Neural progenitor cell (in vitro differentiated cells): ENCODE measurements at regions not wholly inside any gene's neighbourhood (a gene's known extent, or its start where the extent isn't known, plus 50 kb on each side); places are given as distances from the start of the nearest gene placed in this dataset.

ENCODE experiments used
- DNase-seq: peaks from one replicate; pipeline ENCODE4 v3.0.0-alpha.2; 2016; ENCODE audit warnings: low spot score
- H2AFZ ChIP-seq: fragments of 200-600 bp; sonication (generic); replicated peaks from 2 replicates; pipeline ENCODE4 v1.6.1; 2016; ENCODE audit warnings: antibody characterized with exemption
- H3F3A ChIP-seq: fragments of 200-600 bp; sonication (generic); 2 replicates; pipeline ENCODE4 v1.6.1; 2016; ENCODE audit warnings: antibody characterized with exemption, low read depth
- H3K27ac ChIP-seq: fragments of 200-600 bp; sonication (generic); 2 replicates; pipeline ENCODE4 v1.5.1; 2016; ENCODE audit warnings: mild to moderate bottlenecking
- H3K27me3 ChIP-seq: fragments of 200-600 bp; sonication (generic); 2 replicates; pipeline ENCODE4 v1.6.1; 2016; ENCODE audit warnings: mild to moderate bottlenecking, moderate library complexity
- H3K36me3 ChIP-seq: fragments of 200-600 bp; sonication (generic); 2 replicates; pipeline ENCODE4 v1.5.1; 2016
- H3K4me1 ChIP-seq: fragments of 200-600 bp; sonication (generic); 2 replicates; pipeline ENCODE4 v1.6.1; 2016; ENCODE audit warnings: mixed run types
- H3K4me2 ChIP-seq: fragments of 200-600 bp; sonication (generic); 2 replicates; pipeline ENCODE4 v1.6.1; 2016
- H3K4me3 ChIP-seq: fragments of 200-600 bp; sonication (generic); 2 replicates; pipeline ENCODE4 v1.5.1; 2016
- H3K79me2 ChIP-seq: fragments of 200-600 bp; sonication (generic); 2 replicates; pipeline ENCODE4 v1.6.1; 2016; ENCODE audit warnings: low read depth
- H3K9ac ChIP-seq: fragments of 200-600 bp; sonication (generic); 2 replicates; pipeline ENCODE4 v1.6.1; 2016
- H3K9me3 ChIP-seq: fragments of 200-600 bp; sonication (generic); 2 replicates; pipeline ENCODE4 v1.5.1; 2016; ENCODE audit warnings: low read depth
- H4K20me1 ChIP-seq: fragments of 200-600 bp; sonication (generic); 2 replicates; pipeline ENCODE4 v1.6.1; 2016; ENCODE audit warnings: low read depth
- H3K27ac Mint-ChIP-seq: 3 replicates; pipeline ENCODE4 v1.8.0; 2021; ENCODE audit warnings: mixed read lengths
- H3K27me3 Mint-ChIP-seq: 2 replicates; pipeline ENCODE4 v1.8.0; 2022; ENCODE audit warnings: low read depth, mild to moderate bottlenecking, inconsistent platforms, moderate library complexity, mixed read lengths; ENCODE audit not compliant: insufficient read depth
- H3K36me3 Mint-ChIP-seq: 3 replicates; pipeline ENCODE4 v1.8.0; 2021; ENCODE audit warnings: mixed read lengths
- H3K4me1 Mint-ChIP-seq: 3 replicates; pipeline ENCODE4 v1.8.0; 2021; ENCODE audit warnings: mixed read lengths
- H3K4me3 Mint-ChIP-seq: 3 replicates; pipeline ENCODE4 v1.8.0; 2021; ENCODE audit warnings: mild to moderate bottlenecking, moderate library complexity, mixed read lengths
- H3K9me3 Mint-ChIP-seq: 3 replicates; pipeline ENCODE4 v1.8.0; 2020; ENCODE audit warnings: mixed read lengths
- EZH2 ChIP-seq: fragments of 200-600 bp; sonication (generic); IDR thresholded peaks from 2 replicates; pipeline ENCODE4 v1.6.1; 2017; ENCODE audit warnings: antibody characterized with exemption, mild to moderate bottlenecking, moderate library complexity
- EZH2phosphoT487 ChIP-seq: fragments of 200-600 bp; sonication (generic); IDR thresholded peaks from 2 replicates; pipeline ENCODE4 v1.6.1; 2017; ENCODE audit warnings: antibody characterized with exemption
- TF ChIP-seq, protein P1 (sequence below): fragments of 200-600 bp; sonication (generic); IDR thresholded peaks from 2 replicates; pipeline ENCODE4 v1.5.1; 2017; ENCODE audit warnings: antibody characterized with exemption, mild to moderate bottlenecking

DNA sequence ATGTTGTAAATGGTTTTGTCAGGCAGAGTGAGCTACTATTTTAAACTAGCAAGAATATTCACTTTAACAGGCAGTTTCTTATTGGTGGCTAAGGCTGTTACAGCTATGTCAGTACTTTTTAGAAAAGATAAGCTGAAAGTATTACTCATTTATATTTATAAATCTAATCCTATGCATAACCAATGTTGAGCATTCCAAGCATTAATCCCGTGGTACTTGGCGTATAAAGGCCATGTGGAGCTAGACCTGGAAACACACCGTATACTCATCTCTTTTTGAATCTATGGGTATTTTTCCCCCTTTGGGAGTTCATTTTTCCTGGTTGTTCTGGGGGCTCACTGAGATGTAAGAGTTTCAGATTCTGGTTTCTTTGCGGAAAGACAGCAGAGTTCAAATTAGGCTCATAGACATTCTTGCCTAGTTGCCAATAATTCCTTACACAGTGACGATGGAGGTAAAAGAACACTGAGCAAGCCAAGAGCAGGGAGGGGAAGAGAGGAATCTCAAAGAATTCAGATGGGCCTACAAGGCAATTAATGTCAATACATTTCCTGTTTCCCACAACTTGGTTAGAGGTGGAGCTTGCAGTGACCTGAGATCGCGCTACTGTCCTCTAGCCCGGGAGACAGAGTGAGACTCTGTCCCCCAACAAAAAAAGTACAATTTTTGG is 211.5 kb downstream of the SOX4 start:
- no peak overlapping the region for H3K4me3 ChIP-seq
- peaks cover 9% of the 10 kb centered on the region for H3K4me1 ChIP-seq
- Mint-ChIP-seq H3K27ac (no peak overlapping the region), H3K4me1 (peaks cover 35% of the 10 kb centered on the region), H3K36me3 (peaks cover 28% of the 10 kb centered on the region), H3K9me3 (no peaks in the 10 kb centered on the region), H3K4me3 (no peak overlapping the region), H3K27me3 (peaks cover 2% of the 10 kb centered on the region)
- no peak overlapping the region for H3K4me2 ChIP-seq
- peaks cover 55% of the 10 kb centered on the region for H3K79me2 ChIP-seq
- H3F3A ChIP-seq, result no peaks in the 10 kb centered on the region
- H3K27me3 ChIP-seq, result no peaks in the 10 kb centered on the region
- TF ChIP-seq, protein P1, sequence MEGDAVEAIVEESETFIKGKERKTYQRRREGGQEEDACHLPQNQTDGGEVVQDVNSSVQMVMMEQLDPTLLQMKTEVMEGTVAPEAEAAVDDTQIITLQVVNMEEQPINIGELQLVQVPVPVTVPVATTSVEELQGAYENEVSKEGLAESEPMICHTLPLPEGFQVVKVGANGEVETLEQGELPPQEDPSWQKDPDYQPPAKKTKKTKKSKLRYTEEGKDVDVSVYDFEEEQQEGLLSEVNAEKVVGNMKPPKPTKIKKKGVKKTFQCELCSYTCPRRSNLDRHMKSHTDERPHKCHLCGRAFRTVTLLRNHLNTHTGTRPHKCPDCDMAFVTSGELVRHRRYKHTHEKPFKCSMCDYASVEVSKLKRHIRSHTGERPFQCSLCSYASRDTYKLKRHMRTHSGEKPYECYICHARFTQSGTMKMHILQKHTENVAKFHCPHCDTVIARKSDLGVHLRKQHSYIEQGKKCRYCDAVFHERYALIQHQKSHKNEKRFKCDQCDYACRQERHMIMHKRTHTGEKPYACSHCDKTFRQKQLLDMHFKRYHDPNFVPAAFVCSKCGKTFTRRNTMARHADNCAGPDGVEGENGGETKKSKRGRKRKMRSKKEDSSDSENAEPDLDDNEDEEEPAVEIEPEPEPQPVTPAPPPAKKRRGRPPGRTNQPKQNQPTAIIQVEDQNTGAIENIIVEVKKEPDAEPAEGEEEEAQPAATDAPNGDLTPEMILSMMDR, result no peak
- TF ChIP-seq EZH2, result no peak
- TF ChIP-seq EZH2phosphoT487, result no peak
- H3K9ac ChIP-seq, result no peak overlapping the region
- H3K9me3 ChIP-seq, result no peaks in the 10 kb centered on the region
- H4K20me1 ChIP-seq, result no peaks in the 10 kb centered on the region
- H3K27ac ChIP-seq, result no peak overlapping the region
- H2AFZ ChIP-seq, result no peak overlapping the region
- no peaks in the 10 kb centered on the region for H3K36me3 ChIP-seq
- DNase-seq, result no peak

DNA sequence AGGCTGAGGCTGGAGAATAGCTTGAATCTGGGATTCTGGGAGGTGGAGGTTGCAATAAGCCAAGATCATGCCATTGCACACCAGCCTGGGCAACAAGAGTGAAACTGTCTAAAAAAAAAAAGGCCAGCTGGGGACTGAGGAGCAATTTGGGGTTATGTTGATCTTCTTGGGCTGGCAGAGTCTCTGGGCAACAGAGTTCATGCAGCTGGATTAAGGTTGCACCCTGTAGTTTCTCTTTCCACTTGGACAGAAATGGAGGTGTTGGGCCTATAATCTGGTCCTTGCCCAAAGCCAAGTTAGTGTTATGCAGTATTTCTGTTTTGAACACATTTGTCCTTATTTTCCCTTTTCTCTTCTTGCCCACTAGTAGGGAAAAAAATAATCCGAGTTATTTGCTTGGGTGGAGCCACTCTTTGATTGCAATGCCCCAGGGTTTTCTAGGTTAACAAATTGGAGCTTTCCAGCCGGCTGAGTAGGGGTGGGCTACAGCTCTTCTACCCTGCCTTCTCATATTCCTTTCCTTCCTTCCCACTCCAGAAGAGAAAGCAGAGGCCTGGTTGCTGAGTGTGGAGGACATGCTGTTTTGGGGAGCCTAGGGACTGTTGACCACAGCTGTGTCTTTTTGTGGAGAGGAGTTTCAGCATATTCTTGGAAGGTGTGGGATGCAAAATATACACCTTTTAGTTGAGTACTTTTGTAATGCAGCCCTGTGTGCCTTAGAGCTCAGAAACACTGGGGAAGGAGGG is 213.9 kb downstream of the SOX4 start:
- Histone ChIP-seq H3K9ac (no peak overlapping the region), H2AFZ (no peak overlapping the region), H3K4me1 (no peaks in the 10 kb centered on the region), H3F3A (no peaks in the 10 kb centered on the region), H4K20me1 (no peaks in the 10 kb centered on the region), H3K4me3 (no peak overlapping the region), H3K4me2 (no peak overlapping the region), H3K27me3 (no peaks in the 10 kb centered on the region), H3K79me2 (peaks cover 34% of the 10 kb centered on the region), H3K36me3 (no peaks in the 10 kb centered on the region), H3K27ac (no peak overlapping the region), H3K9me3 (no peaks in the 10 kb centered on the region)
- H3K4me1 Mint-ChIP-seq, result peaks cover 21% of the 10 kb centered on the region
- peaks cover 2% of the 10 kb centered on the region for H3K27me3 Mint-ChIP-seq
- no peak for DNase-seq
- no peak for TF ChIP-seq EZH2
- TF ChIP-seq EZH2phosphoT487, result no peak
- TF ChIP-seq, protein P1, result no peak
- H3K36me3 Mint-ChIP-seq, result peaks cover 31% of the 10 kb centered on the region
- no peaks in the 10 kb centered on the region for H3K9me3 Mint-ChIP-seq
- no peak overlapping the region for H3K27ac Mint-ChIP-seq
- no peak overlapping the region for H3K4me3 Mint-ChIP-seq

DNA sequence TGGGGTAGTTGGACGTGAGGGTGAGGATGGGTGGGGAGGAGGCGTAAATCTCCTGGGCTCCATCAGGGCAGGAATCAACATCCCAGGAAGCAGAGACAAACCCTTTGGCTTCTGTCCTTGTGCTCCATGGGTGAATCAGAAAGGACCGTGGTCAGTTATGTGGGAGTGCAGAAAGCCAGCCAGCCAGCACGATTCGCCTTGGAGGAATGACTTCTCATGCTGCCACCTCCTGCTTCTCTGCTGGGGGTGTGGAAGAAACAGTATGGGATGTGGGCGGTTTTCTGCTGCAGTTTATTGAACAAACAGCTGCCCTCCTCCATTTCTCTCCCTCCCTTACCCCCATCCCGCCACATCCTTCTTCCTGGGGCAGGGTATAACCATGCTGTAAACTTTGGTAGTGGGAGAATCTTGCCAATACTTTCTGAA is 214.5 kb downstream of the SOX4 start:
- Histone ChIP-seq H3K27me3 (no peaks in the 10 kb centered on the region), H3K27ac (no peak overlapping the region), H3K9ac (no peak overlapping the region), H2AFZ (no peak overlapping the region), H3K4me1 (no peaks in the 10 kb centered on the region), H3K79me2 (peaks cover 33% of the 10 kb centered on the region), H3K36me3 (no peaks in the 10 kb centered on the region), H3K4me3 (no peak overlapping the region), H3K9me3 (no peaks in the 10 kb centered on the region), H3K4me2 (no peak overlapping the region), H4K20me1 (no peaks in the 10 kb centered on the region), H3F3A (no peaks in the 10 kb centered on the region)
- peaks cover 21% of the 10 kb centered on the region for H3K4me1 Mint-ChIP-seq
- no peaks in the 10 kb centered on the region for H3K9me3 Mint-ChIP-seq
- TF ChIP-seq EZH2, result no peak
- TF ChIP-seq, protein P1, result no peak
- H3K36me3 Mint-ChIP-seq, result peaks cover 28% of the 10 kb centered on the region
- DNase-seq, result no peak
- peaks cover 2% of the 10 kb centered on the region for H3K27me3 Mint-ChIP-seq
- H3K27ac Mint-ChIP-seq, result no peak overlapping the region
- H3K4me3 Mint-ChIP-seq, result no peak overlapping the region
